A172 (cell line): ENCODE measurements at regions not wholly inside any gene's neighbourhood (a gene's known extent, or its start where the extent isn't known, plus 50 kb on each side); places are given as distances from the start of the nearest gene placed in this dataset.

Experiments
- DNase-seq: peaks from one replicate; pipeline ENCODE4 v3.0.0-alpha.2; 2015; ENCODE audit warnings: low spot score

DNA sequence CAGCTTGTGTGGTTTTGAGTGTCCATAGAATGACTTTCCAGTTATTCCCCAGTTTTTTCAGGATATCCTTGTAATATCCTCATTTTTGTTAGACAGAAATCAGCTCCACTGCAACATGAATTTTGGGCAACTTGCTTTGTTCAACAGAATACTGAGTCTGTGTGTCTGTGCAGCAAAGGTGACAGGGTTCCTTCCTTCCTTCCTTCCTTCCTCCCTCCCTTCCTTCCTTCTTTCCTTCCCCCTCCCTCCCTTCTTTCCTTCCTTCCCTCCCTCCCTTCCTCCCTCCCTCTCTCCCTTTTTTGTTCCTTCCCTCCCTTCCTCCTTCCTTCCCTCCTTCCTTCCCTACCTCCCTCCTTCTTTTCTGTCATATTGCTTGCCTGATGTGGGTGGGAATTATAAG is 496.5 kb downstream of the EPM2A start:
- no peak for DNase-seq

DNA sequence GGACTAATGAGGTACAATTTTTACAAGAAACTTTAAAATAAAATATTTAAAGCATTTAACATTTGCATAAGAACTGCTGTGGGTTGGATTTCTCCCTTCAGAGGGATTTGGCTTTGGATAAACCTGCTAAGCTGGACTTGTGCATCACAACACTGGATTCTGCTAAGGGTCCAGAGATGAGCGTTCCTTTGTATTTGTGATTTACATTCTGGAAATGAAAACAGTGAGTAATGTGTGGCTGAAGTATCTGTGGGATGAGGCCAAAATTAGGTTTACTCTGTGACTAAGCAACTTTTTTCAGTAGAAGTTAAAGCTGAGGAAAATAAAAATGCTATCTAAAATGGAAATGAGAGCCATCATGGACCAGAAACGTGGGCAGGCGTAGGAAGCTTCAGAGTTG is 494.3 kb downstream of the EPM2A start:
- DNase-seq: peak; percentile 46

- no peak for DNase-seq
Measured at GRCh38 chr6:145241721-145242120, 493.6 kb downstream of the EPM2A start.

- no peak for DNase-seq
Measured at GRCh38 chr6:145244349-145245100, 490.8 kb downstream of the EPM2A start.

- DNase-seq: no peak
Measured at GRCh38 chr6:145245119-145245518, 490.2 kb downstream of the EPM2A start.

DNA sequence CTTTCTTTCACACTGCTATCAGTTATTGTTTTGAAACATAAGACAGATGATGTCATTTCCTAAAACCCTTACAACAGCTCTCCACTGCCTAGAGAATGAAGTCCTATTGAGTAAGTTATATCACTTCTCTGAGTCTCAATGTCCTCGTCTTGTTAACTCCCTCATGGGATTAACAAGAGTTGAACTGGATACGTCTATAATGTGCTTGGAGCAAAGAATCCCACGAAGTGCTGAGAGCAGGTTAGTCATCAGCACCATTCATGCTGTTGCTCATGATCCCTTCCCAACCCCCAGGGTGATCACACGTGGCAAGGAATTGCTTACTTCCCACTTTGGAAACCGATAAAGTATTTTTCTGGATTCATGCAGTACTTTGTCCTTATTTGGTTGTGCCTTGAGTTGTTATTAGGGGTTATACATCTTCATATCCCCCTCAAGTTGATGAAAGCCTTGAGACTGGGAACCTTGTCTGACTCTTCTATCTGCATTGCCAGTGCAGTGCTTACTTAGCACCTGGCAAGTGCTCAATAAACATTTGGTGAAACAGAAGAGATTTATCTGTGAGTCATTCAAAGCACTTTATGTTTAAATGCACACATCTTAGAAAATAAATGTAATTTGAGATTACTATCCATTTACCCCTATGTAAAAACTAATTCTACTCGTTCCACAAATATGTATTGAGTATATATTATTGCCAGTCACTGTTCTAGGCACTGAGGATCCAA is 487.5 kb downstream of the EPM2A start:
- peak; percentile 75 for DNase-seq

- DNase-seq: no peak
Measured at GRCh38 chr6:145250436-145250835, 484.9 kb downstream of the EPM2A start.

- DNase-seq: no peak
Measured at GRCh38 chr6:145252737-145253136, 482.6 kb downstream of the EPM2A start.

- DNase-seq: no peak
Measured at GRCh38 chr6:145254649-145255401, 480.5 kb downstream of the EPM2A start.

DNA sequence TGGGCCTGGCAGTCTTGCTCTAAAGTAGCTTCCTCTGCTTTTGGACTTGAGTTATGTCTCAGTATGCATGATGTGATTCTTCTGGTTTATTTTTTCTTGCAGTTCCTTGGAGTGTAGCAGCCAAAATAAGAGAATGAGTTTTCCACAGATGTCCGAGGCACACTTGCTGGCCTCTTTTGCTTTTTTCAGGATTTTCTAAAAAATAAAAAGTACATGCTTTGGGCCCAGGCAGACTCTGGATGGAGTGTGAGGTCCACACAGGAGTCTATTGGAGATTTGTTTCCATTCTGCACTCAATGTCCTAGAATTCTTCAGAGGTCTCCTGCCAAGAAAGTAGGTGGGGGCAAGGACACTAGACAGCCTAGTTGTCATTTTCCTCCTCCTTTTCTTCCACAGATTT is 477.6 kb downstream of the EPM2A start:
- no peak for DNase-seq

DNA sequence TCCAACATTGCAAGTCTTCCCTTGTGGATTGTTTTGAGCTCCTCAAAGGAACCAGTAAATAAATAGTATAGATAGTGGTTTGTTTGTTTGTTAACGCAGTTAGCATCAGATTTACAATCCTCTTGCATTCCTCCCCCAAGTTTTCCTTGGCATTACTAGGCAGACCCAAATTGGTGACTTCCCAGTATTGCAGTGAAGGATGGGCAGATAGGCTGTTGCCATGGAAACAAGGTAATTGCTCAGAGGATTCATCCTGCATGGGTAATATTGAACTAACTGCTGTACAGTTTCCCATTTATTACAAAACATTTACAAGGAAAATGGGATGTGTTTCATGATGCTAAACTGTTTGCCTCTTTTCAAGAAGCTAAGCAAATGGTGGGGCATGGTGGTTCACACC is 477.2 kb downstream of the EPM2A start:
- no peak for DNase-seq

DNA sequence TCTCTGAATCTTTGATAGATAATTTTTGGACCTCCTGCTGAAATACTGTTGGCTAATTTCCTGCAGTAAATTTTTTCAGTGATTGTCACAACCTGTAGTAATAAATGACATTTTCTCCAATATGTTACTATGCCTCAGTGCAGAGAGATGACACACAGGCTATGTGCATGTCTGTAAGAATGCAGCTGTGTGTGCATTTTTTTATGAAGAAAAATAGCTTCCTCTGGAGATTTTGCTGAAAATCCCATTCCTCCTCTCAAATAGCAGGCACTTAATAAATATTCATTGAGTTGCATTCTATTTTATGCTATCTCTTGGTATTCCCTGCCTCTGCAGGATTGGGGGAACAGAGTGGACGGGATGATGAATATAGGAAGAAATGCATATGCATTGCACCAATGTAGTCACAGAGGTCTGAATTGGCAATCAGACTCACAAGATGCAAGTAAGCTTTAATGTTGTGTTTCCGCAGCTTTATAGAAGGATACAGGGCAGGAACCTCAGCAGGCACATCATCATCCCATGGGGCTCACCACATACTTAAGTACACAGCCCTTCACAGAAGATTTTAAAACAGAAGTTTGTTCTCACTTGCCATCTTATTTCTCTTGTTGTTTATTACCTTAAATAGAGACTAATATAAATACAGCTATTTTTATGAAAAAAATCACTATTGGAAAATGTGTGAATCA is 474.7 kb downstream of the EPM2A start:
- DNase-seq: no peak

- DNase-seq: no peak
Measured at GRCh38 chr6:145261758-145262157, 473.6 kb downstream of the EPM2A start.

- no peak for DNase-seq
Measured at GRCh38 chr6:145262771-145263170, 472.5 kb downstream of the EPM2A start.

- DNase-seq: no peak
Measured at GRCh38 chr6:145263778-145264211, 471.5 kb downstream of the EPM2A start.

DNA sequence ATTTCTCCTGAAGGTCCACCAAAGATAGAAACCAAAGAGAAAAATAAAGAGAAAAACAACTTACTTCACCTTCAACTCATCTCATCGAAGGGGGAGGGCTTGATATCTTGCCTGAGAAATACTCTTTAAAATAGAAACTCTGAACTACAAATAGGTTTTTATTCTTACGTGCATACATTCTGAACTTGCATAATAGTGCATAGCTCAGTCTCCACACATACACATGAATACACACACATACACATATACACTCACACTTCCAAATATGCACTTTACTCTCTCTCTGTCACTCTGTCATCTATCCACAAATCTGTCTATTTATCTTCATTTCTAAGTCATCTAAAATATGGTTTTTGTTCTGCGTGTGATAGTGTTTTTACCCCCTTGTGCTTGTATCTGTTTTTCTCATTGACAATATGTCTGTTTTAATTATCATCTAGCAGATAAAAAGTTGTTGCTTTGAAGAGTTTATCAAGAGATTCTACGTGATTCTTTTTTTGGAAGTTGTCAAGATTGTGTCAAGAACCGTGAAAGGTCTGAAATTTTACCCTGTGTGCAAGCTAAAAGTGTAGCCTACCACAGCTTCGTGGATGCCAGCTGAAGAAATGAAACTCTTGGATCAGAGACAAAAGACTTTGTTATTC is 468.8 kb downstream of the EPM2A start:
- no peak for DNase-seq

GRCh38 chr6:145267076-145267867 is 468.0 kb downstream of the EPM2A start:
- DNase-seq: no peak

GRCh38 chr6:145270464-145270863 is 464.9 kb downstream of the EPM2A start:
- DNase-seq: no peak

DNA sequence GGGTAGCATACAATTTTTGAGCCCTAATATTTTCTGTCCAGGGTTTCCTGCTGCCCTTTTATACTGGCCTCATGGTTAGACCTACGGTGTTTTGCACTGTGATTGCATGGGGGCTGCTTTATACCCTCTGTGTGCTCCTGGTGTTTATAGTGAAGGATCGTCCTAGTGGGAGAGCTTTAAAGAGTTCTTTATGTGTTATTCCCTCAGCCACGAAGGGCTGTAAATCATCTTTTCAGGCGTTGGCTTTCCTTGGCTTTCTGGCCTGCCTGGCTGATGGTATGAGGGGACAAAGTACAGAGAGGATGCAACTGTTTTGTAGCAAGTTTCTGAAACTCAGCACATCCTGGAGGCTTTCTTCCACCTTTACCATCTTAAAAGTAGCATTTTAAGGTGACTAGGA is 464.3 kb downstream of the EPM2A start:
- DNase-seq: no peak

- no peak for DNase-seq
Measured at GRCh38 chr6:145271577-145271976, 463.7 kb downstream of the EPM2A start.

- DNase-seq: no peak
Measured at GRCh38 chr6:145272246-145272645, 463.1 kb downstream of the EPM2A start.
